ENCODE measurements at regions not wholly inside any gene's neighbourhood (a gene's known extent, or its start where the extent isn't known, plus 50 kb on each side); places are given as distances from the start of the nearest gene placed in this dataset.

DNA sequence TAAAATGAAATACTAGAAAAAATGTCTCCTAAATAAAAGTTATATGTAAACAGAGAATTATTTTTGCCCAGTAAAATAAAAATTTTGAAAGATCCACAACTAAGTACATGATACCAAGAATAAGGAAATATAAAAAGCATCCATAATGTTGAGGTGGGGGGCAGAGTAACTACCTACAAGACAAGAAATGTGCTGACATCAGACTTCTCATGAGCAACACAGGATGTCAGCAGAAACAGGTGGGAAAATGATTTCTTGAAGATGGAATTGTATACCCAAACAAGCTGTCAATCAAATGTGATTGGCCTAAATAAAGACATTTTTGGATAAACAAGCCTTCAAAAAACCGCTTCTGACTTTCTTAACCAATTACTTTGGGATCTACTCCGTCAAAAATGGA lies 143.9 kb upstream of the LIPC start:
- DNase-seq (ENCODE audit: low spot score), result no peak
- no peak overlapping the region for H3K27ac ChIP-seq
- H3K4me3 ChIP-seq, result no peak overlapping the region
- TF ChIP-seq, protein P1, sequence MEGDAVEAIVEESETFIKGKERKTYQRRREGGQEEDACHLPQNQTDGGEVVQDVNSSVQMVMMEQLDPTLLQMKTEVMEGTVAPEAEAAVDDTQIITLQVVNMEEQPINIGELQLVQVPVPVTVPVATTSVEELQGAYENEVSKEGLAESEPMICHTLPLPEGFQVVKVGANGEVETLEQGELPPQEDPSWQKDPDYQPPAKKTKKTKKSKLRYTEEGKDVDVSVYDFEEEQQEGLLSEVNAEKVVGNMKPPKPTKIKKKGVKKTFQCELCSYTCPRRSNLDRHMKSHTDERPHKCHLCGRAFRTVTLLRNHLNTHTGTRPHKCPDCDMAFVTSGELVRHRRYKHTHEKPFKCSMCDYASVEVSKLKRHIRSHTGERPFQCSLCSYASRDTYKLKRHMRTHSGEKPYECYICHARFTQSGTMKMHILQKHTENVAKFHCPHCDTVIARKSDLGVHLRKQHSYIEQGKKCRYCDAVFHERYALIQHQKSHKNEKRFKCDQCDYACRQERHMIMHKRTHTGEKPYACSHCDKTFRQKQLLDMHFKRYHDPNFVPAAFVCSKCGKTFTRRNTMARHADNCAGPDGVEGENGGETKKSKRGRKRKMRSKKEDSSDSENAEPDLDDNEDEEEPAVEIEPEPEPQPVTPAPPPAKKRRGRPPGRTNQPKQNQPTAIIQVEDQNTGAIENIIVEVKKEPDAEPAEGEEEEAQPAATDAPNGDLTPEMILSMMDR (IDR thresholded peaks at IDR 0.05), result no peak

GRCh38 chr15:58288592-58288991 lies 143.2 kb upstream of the LIPC start:
- DNase-seq (ENCODE audit: low spot score), result no peak
- Histone ChIP-seq H3K27ac (no peak overlapping the region), H3K4me3 (no peak overlapping the region)
- TF ChIP-seq, protein P1 (IDR thresholded peaks at IDR 0.05), result no peak

DNA sequence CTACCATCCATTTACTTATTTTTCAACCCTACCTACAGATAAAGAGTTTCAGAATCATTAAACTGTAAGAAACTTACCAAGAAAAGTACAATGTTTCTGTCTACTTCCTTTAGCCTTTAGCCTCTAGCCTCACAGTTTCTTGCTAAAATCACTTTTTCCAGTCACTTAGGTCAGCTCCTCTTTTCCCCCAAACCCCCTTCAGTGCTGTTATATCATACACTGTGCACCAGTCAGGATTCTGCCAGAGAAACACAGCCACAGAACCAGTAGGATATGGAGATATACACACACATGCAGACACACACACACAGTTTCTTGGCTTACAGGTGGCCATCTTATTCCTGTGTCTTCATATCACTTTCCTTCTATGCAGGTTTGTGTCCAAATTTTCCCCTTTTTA lies 139.9 kb upstream of the LIPC start:
- TF ChIP-seq, protein P1 (IDR thresholded peaks at IDR 0.05), result no peak
- H3K27ac ChIP-seq, result no peak overlapping the region
- H3K4me3 ChIP-seq, result no peak overlapping the region
- DNase-seq (ENCODE audit: low spot score), result no peak

DNA sequence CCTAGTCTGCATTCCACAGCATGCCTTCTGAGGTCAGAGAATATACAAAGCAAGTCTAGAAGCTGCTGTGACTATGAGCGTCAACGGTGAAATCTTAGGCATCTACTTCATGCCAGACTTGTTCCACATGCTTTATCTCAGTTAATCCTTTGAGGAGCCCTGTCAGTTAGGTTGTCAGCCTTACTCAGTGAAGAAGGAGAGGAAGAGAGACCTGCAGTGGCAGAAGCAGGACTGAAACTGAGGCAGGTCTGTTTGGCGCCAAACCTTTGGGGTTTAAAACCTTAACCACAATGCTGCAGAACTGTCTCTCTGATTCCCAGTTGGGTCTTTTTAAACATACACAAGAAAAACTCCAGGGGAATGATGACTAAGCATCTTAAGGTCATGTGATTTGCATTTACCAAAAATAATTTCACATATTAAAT lies 139.0 kb upstream of the LIPC start:
- TF ChIP-seq, protein P1 (IDR thresholded peaks at IDR 0.05), result no peak
- H3K27ac ChIP-seq, result no peak overlapping the region

GRCh38 chr15:58293622-58294550 lies 137.9 kb upstream of the LIPC start:
- no peak overlapping the region for H3K4me3 ChIP-seq
- TF ChIP-seq, protein P1 (IDR thresholded peaks at IDR 0.05), result no peak
- no peak overlapping the region for H3K27ac ChIP-seq
- no peak for DNase-seq (ENCODE audit: low spot score)

More for the DNA sequence above, 139.0 kb upstream of the LIPC start:
- DNase-seq (ENCODE audit: low spot score), result no peak
- H3K4me3 ChIP-seq, result no peak overlapping the region

DNA sequence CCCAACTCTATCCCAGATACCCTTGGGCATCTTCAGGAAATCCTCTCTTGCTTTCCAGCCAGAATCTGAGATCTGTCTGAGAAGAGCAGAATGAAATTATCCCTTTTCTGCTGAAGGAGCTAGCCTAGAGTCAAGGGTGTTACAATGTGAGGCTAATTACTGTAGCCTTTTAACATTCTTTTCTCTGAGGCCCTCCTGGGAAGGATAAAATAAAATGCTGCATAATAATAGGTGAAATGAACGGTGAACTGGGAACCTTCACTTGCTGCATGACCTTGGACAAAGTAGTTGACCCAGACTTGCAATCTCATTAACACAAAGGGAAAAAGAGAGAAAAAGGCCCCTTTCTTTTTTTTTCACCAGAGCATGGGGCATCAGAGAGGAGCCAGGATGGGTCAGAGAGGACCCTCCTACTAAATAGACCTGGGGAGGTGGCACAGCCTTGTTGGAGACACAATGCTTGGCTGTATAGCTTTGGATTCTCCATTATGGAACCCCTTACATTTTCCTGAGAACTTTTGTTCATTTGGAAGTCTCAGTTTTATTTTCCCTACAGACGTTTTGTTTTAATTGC lies 137.0 kb upstream of the LIPC start:
- H3K4me3 ChIP-seq, result no peak overlapping the region
- TF ChIP-seq, protein P1 (IDR thresholded peaks at IDR 0.05), result no peak
- no peak overlapping the region for H3K27ac ChIP-seq
- DNase-seq (ENCODE audit: low spot score), result no peak
